ENCODE measurements at regions not wholly inside any gene's neighbourhood (a gene's known extent, or its start where the extent isn't known, plus 50 kb on each side); places are given as distances from the start of the nearest gene placed in this dataset.

GRCh38 chr1:163970699-163971098 lies 588.3 kb upstream of the PBX1 start:
- Histone ChIP-seq H3K27ac (ENCODE audit: low read depth, low read length, poor library complexity, severe bottlenecking) (no peak overlapping the region), H3K4me3 (ENCODE audit: low read depth, low read length, poor library complexity, severe bottlenecking) (no peak overlapping the region), H3K27me3 (replicated peaks; ENCODE audit: insufficient read depth, low read depth, low read length, poor library complexity) (no peaks in the 10 kb centered on the region), H3K36me3 (ENCODE audit: insufficient read depth, low read length, poor library complexity, severe bottlenecking) (no peaks in the 10 kb centered on the region), H3K9me3 (ENCODE audit: low read depth, low read length, poor library complexity, severe bottlenecking) (no peaks in the 10 kb centered on the region), H3K4me1 (ENCODE audit: insufficient read depth, low read length, poor library complexity, severe bottlenecking) (no peaks in the 10 kb centered on the region)
- DNase-seq (ENCODE audit: low spot score) = no peak
- CTCF ChIA-PET = no interaction called here
- no TSS peak for BruUV-seq (replicated peaks)
- POLR2A ChIA-PET (ENCODE audit: low non-redundant PET) = no interaction called here
- TF ChIP-seq EZH2 (IDR thresholded peaks at IDR 0.05; ENCODE audit: borderline replicate concordance, low read depth, low read length, poor library complexity, severe bottlenecking) (no peak), CTCF (conservative IDR thresholded peaks at IDR 0.05; ENCODE audit: low read depth, low read length) (no peak)
- intact Hi-C loops (cut with micrococcal nuclease; ENCODE audit: unreplicated experiment) = no loop called here

- POLR2A ChIA-PET (ENCODE audit: low non-redundant PET) = no interaction called here
- no peak overlapping the region for H3K4me3 ChIP-seq (ENCODE audit: low read depth, low read length, poor library complexity, severe bottlenecking)
- no peak for DNase-seq (ENCODE audit: low spot score)
- intact Hi-C loops (cut with micrococcal nuclease; ENCODE audit: unreplicated experiment) = no loop called here
- CTCF ChIA-PET = no interaction called here
- H3K4me1 ChIP-seq (ENCODE audit: insufficient read depth, low read length, poor library complexity, severe bottlenecking) = no peaks in the 10 kb centered on the region
- H3K27ac ChIP-seq (ENCODE audit: low read depth, low read length, poor library complexity, severe bottlenecking) = no peak overlapping the region
- no peaks in the 10 kb centered on the region for H3K36me3 ChIP-seq (ENCODE audit: insufficient read depth, low read length, poor library complexity, severe bottlenecking)
- TF ChIP-seq CTCF (conservative IDR thresholded peaks at IDR 0.05; ENCODE audit: low read depth, low read length) (no peak), EZH2 (IDR thresholded peaks at IDR 0.05; ENCODE audit: borderline replicate concordance, low read depth, low read length, poor library complexity, severe bottlenecking) (no peak)
- BruUV-seq (replicated peaks) = no TSS peak
- H3K27me3 ChIP-seq (replicated peaks; ENCODE audit: insufficient read depth, low read depth, low read length, poor library complexity) = no peaks in the 10 kb centered on the region
- H3K9me3 ChIP-seq (ENCODE audit: low read depth, low read length, poor library complexity, severe bottlenecking) = no peaks in the 10 kb centered on the region
Observed at GRCh38 chr1:163973586-163973985, 585.4 kb upstream of the PBX1 start.

GRCh38 chr1:163974120-163974519 lies 584.9 kb upstream of the PBX1 start:
- POLR2A ChIA-PET (ENCODE audit: low non-redundant PET) = no interaction called here
- intact Hi-C loops (cut with micrococcal nuclease; ENCODE audit: unreplicated experiment) = no loop called here
- no peak for DNase-seq (ENCODE audit: low spot score)
- CTCF ChIA-PET = no interaction called here
- Histone ChIP-seq H3K4me3 (ENCODE audit: low read depth, low read length, poor library complexity, severe bottlenecking) (no peak overlapping the region), H3K36me3 (ENCODE audit: insufficient read depth, low read length, poor library complexity, severe bottlenecking) (no peaks in the 10 kb centered on the region), H3K27me3 (replicated peaks; ENCODE audit: insufficient read depth, low read depth, low read length, poor library complexity) (no peaks in the 10 kb centered on the region), H3K27ac (ENCODE audit: low read depth, low read length, poor library complexity, severe bottlenecking) (no peak overlapping the region), H3K4me1 (ENCODE audit: insufficient read depth, low read length, poor library complexity, severe bottlenecking) (no peaks in the 10 kb centered on the region), H3K9me3 (ENCODE audit: low read depth, low read length, poor library complexity, severe bottlenecking) (no peaks in the 10 kb centered on the region)
- no peak for TF ChIP-seq CTCF (conservative IDR thresholded peaks at IDR 0.05; ENCODE audit: low read depth, low read length)
- TF ChIP-seq EZH2 (IDR thresholded peaks at IDR 0.05; ENCODE audit: borderline replicate concordance, low read depth, low read length, poor library complexity, severe bottlenecking) = no peak
- no TSS peak for BruUV-seq (replicated peaks)
